Lower leg skin (tissue), 3 donors: ENCODE measurements at regions not wholly inside any gene's neighbourhood (a gene's known extent, or its start where the extent isn't known, plus 50 kb on each side); places are given as distances from the start of the nearest gene placed in this dataset.

Experiments
- CTCF ChIP-seq, 3 donors: fragments of 450-650 bp; IDR thresholded peaks; one replicate each; pipeline ENCODE4 v1.5.1; 2016; ENCODE audit warnings: antibody characterized with exemption in 3 of 3, mild to moderate bottlenecking in 3 of 3, moderate library complexity in 2 of 3
- POLR2A ChIP-seq, 2 donors: fragments of 450-650 bp; IDR thresholded peaks; one replicate each; pipeline ENCODE4 v1.6.1; 2016 to 2017; ENCODE audit warnings: antibody characterized with exemption in 2 of 2, mild to moderate bottlenecking in 1 of 2, moderate library complexity in 1 of 2

DNA sequence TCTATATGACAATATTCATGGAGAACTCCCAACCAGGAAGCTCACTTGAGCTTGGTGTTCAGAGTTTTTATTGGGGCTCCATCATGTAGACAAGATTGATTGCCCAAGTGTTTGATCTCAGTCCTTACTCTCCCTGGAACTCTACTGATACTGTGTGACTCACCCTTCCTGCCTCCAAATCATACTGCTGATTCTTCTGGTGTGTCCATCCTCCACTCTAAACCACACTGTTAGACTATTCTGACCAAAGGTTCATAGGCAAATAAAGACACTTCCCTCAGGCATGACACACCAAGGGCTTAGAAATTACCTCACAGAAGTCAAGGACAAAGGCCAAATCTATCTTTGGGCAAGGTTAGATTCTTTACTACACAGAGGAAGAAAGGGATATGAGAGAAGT is 107.9 kb upstream of the CDH20 start:
- no peak for TF ChIP-seq POLR2A (IDR thresholded peaks at IDR 0.05)
- no peak for TF ChIP-seq CTCF (IDR thresholded peaks at IDR 0.05)
